Prostate gland (tissue), 2 donors: ENCODE measurements at regions not wholly inside any gene's neighbourhood (a gene's known extent, or its start where the extent isn't known, plus 50 kb on each side); places are given as distances from the start of the nearest gene placed in this dataset.

Experiments
- CTCF ChIP-seq, 4 experiments: fragments of 200-600 bp in 2 of 4; fragments of 450-650 bp in 2 of 4; sonication (generic) in 2 of 4; IDR thresholded peaks; 1 replicate in 3 of 4; 2 replicates in 1 of 4; pipeline ENCODE4 v1.5.1; 2016 to 2019; ENCODE audit warnings: antibody characterized with exemption in 4 of 4, mild to moderate bottlenecking in 2 of 4, moderate library complexity in 2 of 4
- POLR2A ChIP-seq: fragments of 450-650 bp; IDR thresholded peaks from one replicate; pipeline ENCODE4 v1.6.1; 2016; ENCODE audit warnings: antibody characterized with exemption, mild to moderate bottlenecking
- POLR2AphosphoS5 ChIP-seq: sonication (generic); formaldehyde crosslinking; IDR thresholded peaks from one replicate; pipeline ENCODE4 v1.6.1; 2017; ENCODE audit warnings: antibody characterized with exemption

GRCh38 chr2:195356026-195356425, 301.0 kb upstream of the SLC39A10 start:
- no peak for TF ChIP-seq POLR2AphosphoS5
- TF ChIP-seq CTCF (IDR thresholded peaks at IDR 0.05), result no peak
- TF ChIP-seq POLR2A, result no peak
